CD14-positive monocyte (primary cell): ENCODE measurements at regions not wholly inside any gene's neighbourhood (a gene's known extent, or its start where the extent isn't known, plus 50 kb on each side); places are given as distances from the start of the nearest gene placed in this dataset.

ENCODE experiments used
- DNase-seq, 3 donors: peaks; one replicate each; pipeline ENCODE4 v3.0.0-alpha.2; 2011 to 2022
- H2AFZ ChIP-seq: 2 replicates; pipeline ENCODE4 v1.6.0; 2012; ENCODE audit warnings: mild to moderate bottlenecking, low read depth, low read length, inconsistent platforms; ENCODE audit not compliant: insufficient read depth, poor library complexity, severe bottlenecking
- H3K27ac ChIP-seq, 2 donors: 1 replicate in 1 of 2; 2 replicates in 1 of 2; pipeline ENCODE4 v1.5.1; 2012 to 2013; ENCODE audit warnings: low read length in 2 of 2, control low read depth in 1 of 2, inconsistent platforms in 1 of 2, low read depth in 1 of 2, mild to moderate bottlenecking in 1 of 2
- H3K27me3 ChIP-seq, 2 donors: one replicate each; pipeline versions ENCODE4 v1.6.0 to v1.6.1; 2011 to 2013; ENCODE audit warnings: low read length in 2 of 2; ENCODE audit not compliant: control insufficient read depth in 2 of 2, insufficient read depth in 2 of 2
- H3K36me3 ChIP-seq, 2 donors: replicated peaks in 1 of 2; 1 replicate in 1 of 2; 2 replicates in 1 of 2; pipeline versions ENCODE4 v1.5.1 to v1.6.1; 2012 to 2013; ENCODE audit warnings: low read length in 2 of 2, control low read depth in 1 of 2, inconsistent platforms in 1 of 2, mild to moderate bottlenecking in 1 of 2; ENCODE audit not compliant: insufficient read depth in 2 of 2, control insufficient read depth in 1 of 2
- H3K4me1 ChIP-seq, 2 donors: 1 replicate in 1 of 2; 2 replicates in 1 of 2; pipeline versions ENCODE4 v1.5.1 to v1.6.1; 2012 to 2013; ENCODE audit warnings: low read length in 2 of 2, control low read depth in 1 of 2, inconsistent platforms in 1 of 2, mild to moderate bottlenecking in 1 of 2, moderate library complexity in 1 of 2; ENCODE audit not compliant: insufficient read depth in 2 of 2, control insufficient read depth in 1 of 2
- H3K4me2 ChIP-seq: replicated peaks from 2 replicates; pipeline ENCODE3; 2012; ENCODE audit warnings: low read length, moderate library complexity, mild to moderate bottlenecking; ENCODE audit not compliant: poor library complexity, severe bottlenecking; ENCODE audit errors: extremely low read depth
- H3K4me3 ChIP-seq, 3 experiments: fragments of 200-600 bp in 1 of 3; sonication (generic) in 1 of 3; replicated peaks in 1 of 3; 1 replicate in 2 of 3; 2 replicates in 1 of 3; pipeline ENCODE4 v1.5.1; 2011 to 2013; ENCODE audit warnings: low read length in 3 of 3, mild to moderate bottlenecking in 3 of 3, control low read depth in 2 of 3, low read depth in 2 of 3, inconsistent platforms in 1 of 3, moderate library complexity in 1 of 3
- H3K79me2 ChIP-seq: 2 replicates; pipeline ENCODE4 v1.6.0; 2012; ENCODE audit warnings: mild to moderate bottlenecking, control low read depth, inconsistent platforms, low read length, moderate library complexity; ENCODE audit not compliant: insufficient read depth
- H3K9ac ChIP-seq: 2 replicates; pipeline ENCODE4 v1.6.0; 2017; ENCODE audit warnings: low read length, mild to moderate bottlenecking; ENCODE audit not compliant: insufficient read depth, poor library complexity, severe bottlenecking
- H3K9me3 ChIP-seq, 2 donors: replicated peaks in 1 of 2; 1 replicate in 1 of 2; 2 replicates in 1 of 2; pipeline versions ENCODE4 v1.5.1 to v1.6.1; 2012 to 2013; ENCODE audit warnings: low read length in 2 of 2, control low read depth in 1 of 2; ENCODE audit not compliant: control insufficient read depth in 1 of 2, insufficient read depth in 1 of 2
- H4K20me1 ChIP-seq: 2 replicates; pipeline ENCODE4 v1.6.0; 2012; ENCODE audit warnings: mild to moderate bottlenecking, low read length, control low read depth, moderate library complexity; ENCODE audit not compliant: insufficient read depth
- H3K27ac Mint-ChIP-seq, 7 donors: one replicate each; pipeline ENCODE4 v1.8.0; 2020; ENCODE audit warnings: mild to moderate bottlenecking in 7 of 7, mixed read lengths in 7 of 7, moderate library complexity in 6 of 7, inconsistent platforms in 2 of 7
- H3K27me3 Mint-ChIP-seq, 3 donors: one replicate each; pipeline ENCODE4 v1.8.0; 2021 to 2022; ENCODE audit warnings: low read depth in 3 of 3, mild to moderate bottlenecking in 3 of 3, mixed read lengths in 3 of 3, moderate library complexity in 3 of 3, inconsistent platforms in 1 of 3
- H3K36me3 Mint-ChIP-seq, 2 donors: one replicate each; pipeline ENCODE4 v1.8.0; 2020; ENCODE audit warnings: mixed read lengths in 2 of 2, inconsistent platforms in 1 of 2, mild to moderate bottlenecking in 1 of 2
- H3K4me1 Mint-ChIP-seq: one replicate; pipeline ENCODE4 v1.8.0; 2020; ENCODE audit warnings: mild to moderate bottlenecking, mixed read lengths
- H3K4me3 Mint-ChIP-seq, 2 donors: one replicate each; pipeline ENCODE4 v1.8.0; 2020; ENCODE audit warnings: mild to moderate bottlenecking in 2 of 2, mixed read lengths in 2 of 2, moderate library complexity in 1 of 2
- H3K9me3 Mint-ChIP-seq, 7 donors: one replicate each; pipeline ENCODE4 v1.8.0; 2020 to 2022; ENCODE audit warnings: mixed read lengths in 7 of 7, mild to moderate bottlenecking in 6 of 7, moderate library complexity in 6 of 7, inconsistent platforms in 2 of 7
- WGBS: methylation state at CpG from one replicate; pipeline ENCODE4 v1.1.5; 2013; ENCODE audit warnings: missing lambda C conversion rate; ENCODE audit not compliant: insufficient coverage; 5-methylcytosine and 5-hydroxymethylcytosine counted together
- intact Hi-C, 2 donors: fragments of 100-400 bp; cut with micrococcal nuclease; formaldehyde crosslinking; loops; one replicate each; pipeline versions ENCODE4 v1.15.0 to v1.15.1; 2023
- TF ChIP-seq, protein P1 (sequence below): fragments of 200-600 bp; IDR thresholded peaks from one replicate; pipeline ENCODE4 v1.8.0; 2022; ENCODE audit warnings: antibody characterized with exemption, mild to moderate bottlenecking

DNA sequence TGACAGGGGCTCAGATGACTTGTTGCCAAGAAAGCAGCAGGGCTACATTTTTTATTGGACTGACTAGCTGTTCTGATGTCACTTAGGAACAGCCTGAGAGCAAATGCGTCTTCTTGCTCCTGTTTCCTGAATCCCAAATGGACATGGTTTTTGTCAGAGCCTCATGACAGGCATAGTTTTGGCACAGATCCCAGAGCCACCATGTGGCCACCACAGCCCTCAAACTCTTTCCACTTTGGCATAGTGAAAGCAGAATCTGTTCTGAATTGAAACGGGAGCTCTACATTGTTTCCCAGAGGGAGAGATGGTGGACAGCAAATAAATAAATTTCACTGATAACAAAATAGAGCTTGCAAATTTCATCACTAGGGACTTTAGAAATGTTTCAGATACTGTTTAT, 222.2 kb downstream of the C11orf87 start:
- H3K4me2 ChIP-seq: no peak overlapping the region
- no peak overlapping the region for H3K4me3 Mint-ChIP-seq
- peaks cover 0 to 2% (median 0%) of the 10 kb centered on the region in 7 donors for H3K9me3 Mint-ChIP-seq
- H3K27ac Mint-ChIP-seq: no peak overlapping the region
- no peaks in the 10 kb centered on the region for H3K36me3 Mint-ChIP-seq
- no peak overlapping the region for H2AFZ ChIP-seq
- H4K20me1 ChIP-seq: no peaks in the 10 kb centered on the region
- H3K4me1 ChIP-seq: no peaks in the 10 kb centered on the region
- no peaks in the 10 kb centered on the region for H3K79me2 ChIP-seq
- peaks cover 0 to 1% (median 0%) of the 10 kb centered on the region in 3 donors for H3K27me3 Mint-ChIP-seq
- no peaks in the 10 kb centered on the region for H3K4me1 Mint-ChIP-seq
- WGBS: 8% methylated on average over 1 of the region's 2 CpGs
- TF ChIP-seq, protein P1, sequence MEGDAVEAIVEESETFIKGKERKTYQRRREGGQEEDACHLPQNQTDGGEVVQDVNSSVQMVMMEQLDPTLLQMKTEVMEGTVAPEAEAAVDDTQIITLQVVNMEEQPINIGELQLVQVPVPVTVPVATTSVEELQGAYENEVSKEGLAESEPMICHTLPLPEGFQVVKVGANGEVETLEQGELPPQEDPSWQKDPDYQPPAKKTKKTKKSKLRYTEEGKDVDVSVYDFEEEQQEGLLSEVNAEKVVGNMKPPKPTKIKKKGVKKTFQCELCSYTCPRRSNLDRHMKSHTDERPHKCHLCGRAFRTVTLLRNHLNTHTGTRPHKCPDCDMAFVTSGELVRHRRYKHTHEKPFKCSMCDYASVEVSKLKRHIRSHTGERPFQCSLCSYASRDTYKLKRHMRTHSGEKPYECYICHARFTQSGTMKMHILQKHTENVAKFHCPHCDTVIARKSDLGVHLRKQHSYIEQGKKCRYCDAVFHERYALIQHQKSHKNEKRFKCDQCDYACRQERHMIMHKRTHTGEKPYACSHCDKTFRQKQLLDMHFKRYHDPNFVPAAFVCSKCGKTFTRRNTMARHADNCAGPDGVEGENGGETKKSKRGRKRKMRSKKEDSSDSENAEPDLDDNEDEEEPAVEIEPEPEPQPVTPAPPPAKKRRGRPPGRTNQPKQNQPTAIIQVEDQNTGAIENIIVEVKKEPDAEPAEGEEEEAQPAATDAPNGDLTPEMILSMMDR: no peak
- H3K36me3 ChIP-seq: no peaks in the 10 kb centered on the region
- no peak overlapping the region for H3K4me3 ChIP-seq
- DNase-seq: no peak
- intact Hi-C loops: no loop called here
- H3K27ac ChIP-seq: no peak overlapping the region
- H3K9me3 ChIP-seq: no peaks in the 10 kb centered on the region
- H3K9ac ChIP-seq: no peak overlapping the region
- no peaks in the 10 kb centered on the region for H3K27me3 ChIP-seq

DNA sequence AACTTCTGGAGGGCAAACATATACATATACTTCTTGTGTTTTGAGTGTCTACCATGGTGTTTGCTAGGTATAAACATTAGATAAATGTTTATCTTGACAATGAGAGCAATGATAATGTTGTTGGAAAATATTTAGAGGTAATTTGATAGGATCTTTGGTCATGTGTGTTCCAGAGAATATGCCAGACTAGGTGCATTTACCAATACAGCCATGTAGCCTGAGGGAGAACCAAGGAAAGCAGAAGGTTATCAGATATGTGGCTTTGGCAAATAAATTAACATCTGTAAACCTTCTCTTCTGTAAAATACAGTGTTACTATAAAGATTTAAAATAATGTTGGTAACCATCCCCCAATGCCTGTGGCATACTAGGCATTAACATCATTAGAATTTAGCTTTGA, 226.8 kb downstream of the C11orf87 start:
- Histone ChIP-seq H3K27ac (no peak overlapping the region), H3K9me3 (no peaks in the 10 kb centered on the region), H4K20me1 (no peaks in the 10 kb centered on the region), H2AFZ (no peak overlapping the region), H3K4me3 (no peak overlapping the region), H3K27me3 (no peaks in the 10 kb centered on the region), H3K36me3 (no peaks in the 10 kb centered on the region), H3K4me2 (no peak overlapping the region), H3K9ac (no peak overlapping the region), H3K4me1 (no peaks in the 10 kb centered on the region), H3K79me2 (no peaks in the 10 kb centered on the region)
- no peak for DNase-seq
- Mint-ChIP-seq H3K27ac (no peak overlapping the region), H3K36me3 (no peaks in the 10 kb centered on the region), H3K27me3 (peaks cover 0 to 1% (median 0%) of the 10 kb centered on the region in 3 donors), H3K4me1 (no peaks in the 10 kb centered on the region), H3K4me3 (no peak overlapping the region), H3K9me3 (peaks cover 0 to 2% (median 0%) of the 10 kb centered on the region in 7 donors)
- TF ChIP-seq, protein P1: no peak
- intact Hi-C loops: no loop called here
